GM12864 (cell line): ENCODE measurements at regions not wholly inside any gene's neighbourhood (a gene's known extent, or its start where the extent isn't known, plus 50 kb on each side); places are given as distances from the start of the nearest gene placed in this dataset.

Source experiments
- DNase-seq: peaks from one replicate; pipeline ENCODE4 v3.0.0-alpha.2; 2011; ENCODE audit warnings: low read depth
- H3K4me3 ChIP-seq: 2 replicates; pipeline ENCODE4 v1.5.1; 2011; ENCODE audit warnings: mild to moderate bottlenecking, low read depth, low read length, control low read depth
- CTCF ChIP-seq: IDR thresholded peaks from 2 replicates; pipeline ENCODE4 v1.5.1; 2011; ENCODE audit warnings: low read depth, mild to moderate bottlenecking, moderate library complexity, low read length, control low read depth, inconsistent platforms; ENCODE audit errors: missing control alignments

GRCh38 chr13:109973279-109973678, 186.9 kb upstream of the IRS2 start:
- TF ChIP-seq CTCF: no peak
- no peak overlapping the region for H3K4me3 ChIP-seq
- DNase-seq: no peak

GRCh38 chr13:109971456-109972090, 185.2 kb upstream of the IRS2 start:
- TF ChIP-seq CTCF: no peak
- H3K4me3 ChIP-seq: no peak overlapping the region
- DNase-seq: no peak

- H3K4me3 ChIP-seq: no peak overlapping the region
- DNase-seq: no peak
- TF ChIP-seq CTCF: no peak
Measured at GRCh38 chr13:109971006-109971405, 184.6 kb upstream of the IRS2 start.

GRCh38 chr13:109968876-109969577, 182.6 kb upstream of the IRS2 start:
- no peak overlapping the region for H3K4me3 ChIP-seq
- no peak for TF ChIP-seq CTCF
- DNase-seq: no peak

- DNase-seq: no peak
- no peak for TF ChIP-seq CTCF
- no peak overlapping the region for H3K4me3 ChIP-seq
Measured at GRCh38 chr13:109963960-109964563, 177.7 kb upstream of the IRS2 start.

- no peak for TF ChIP-seq CTCF
- no peak overlapping the region for H3K4me3 ChIP-seq
- no peak for DNase-seq
Measured at GRCh38 chr13:109963384-109963783, 177.0 kb upstream of the IRS2 start.
